ENCODE measurements at regions not wholly inside any gene's neighbourhood (a gene's known extent, or its start where the extent isn't known, plus 50 kb on each side); places are given as distances from the start of the nearest gene placed in this dataset.

DNA sequence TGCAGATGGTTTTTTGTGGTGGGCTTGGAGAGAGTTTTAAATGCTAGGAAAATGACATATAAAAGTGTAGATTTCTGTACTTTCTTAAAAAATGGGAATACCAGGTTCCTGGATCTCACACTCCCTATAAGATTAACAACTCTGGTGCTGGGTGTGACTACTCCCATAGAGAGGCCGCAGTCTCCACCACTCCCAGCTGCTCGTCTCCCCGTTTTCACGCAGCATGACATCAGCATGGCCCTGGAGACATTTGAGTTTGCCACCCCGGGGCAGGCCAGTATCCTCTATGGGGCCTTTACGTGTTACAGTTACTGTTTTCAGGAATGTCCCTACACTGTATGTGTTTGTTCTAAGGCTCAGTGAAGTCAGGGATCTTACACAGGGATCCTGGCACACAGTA is 126.7 kb upstream of the ATP2B2 start:
- dilution Hi-C loops (cut with MboI; ENCODE audit: extremely low pct_ligation_motif_present, low sequenced_read_pairs) = no loop called here
- Histone ChIP-seq H3K36me3 (ENCODE audit: control insufficient read depth in 2 of 2, extremely low read depth in 1 of 2, insufficient read depth in 2 of 2, low read length in 2 of 2) (no peaks in the 10 kb centered on the region), H3K9me3 (ENCODE audit: control insufficient read depth, low read depth, low read length) (no peaks in the 10 kb centered on the region), H3K9me1 (ENCODE audit: control insufficient read depth, extremely low read depth, insufficient read depth, low read length) (no peaks in the 10 kb centered on the region), H3K4me3 (ENCODE audit: control insufficient read depth in 2 of 3, extremely low read depth in 1 of 3, insufficient read depth in 2 of 3, low read depth in 1 of 3, low read length in 3 of 3) (no peak overlapping the region), H3K79me2 (ENCODE audit: control insufficient read depth, insufficient read depth, low read length) (no peaks in the 10 kb centered on the region), H3K4me1 (ENCODE audit: control insufficient read depth, extremely low read depth, insufficient read depth, low read length) (no peaks in the 10 kb centered on the region), H4K20me1 (ENCODE audit: control insufficient read depth, extremely low read depth, insufficient read depth, low read length) (no peaks in the 10 kb centered on the region), H3K4me2 (ENCODE audit: control insufficient read depth, extremely low read depth, insufficient read depth, low read depth, low read length) (no peak overlapping the region), H2AFZ (ENCODE audit: control insufficient read depth, low read length) (no peak overlapping the region), H3K27ac (ENCODE audit: control insufficient read depth, insufficient read depth, low read length) (no peak overlapping the region), H3K9ac (ENCODE audit: control insufficient read depth, extremely low read depth, insufficient read depth, low read length) (no peak overlapping the region), H3K27me3 (ENCODE audit: control insufficient read depth, extremely low read depth, insufficient read depth, low read length) (peaks cover 42% of the 10 kb centered on the region)
- no peak for FAIRE-seq
- DNase-seq (ENCODE audit: low read depth, low spot score) = no peak
- TF ChIP-seq, protein P1, sequence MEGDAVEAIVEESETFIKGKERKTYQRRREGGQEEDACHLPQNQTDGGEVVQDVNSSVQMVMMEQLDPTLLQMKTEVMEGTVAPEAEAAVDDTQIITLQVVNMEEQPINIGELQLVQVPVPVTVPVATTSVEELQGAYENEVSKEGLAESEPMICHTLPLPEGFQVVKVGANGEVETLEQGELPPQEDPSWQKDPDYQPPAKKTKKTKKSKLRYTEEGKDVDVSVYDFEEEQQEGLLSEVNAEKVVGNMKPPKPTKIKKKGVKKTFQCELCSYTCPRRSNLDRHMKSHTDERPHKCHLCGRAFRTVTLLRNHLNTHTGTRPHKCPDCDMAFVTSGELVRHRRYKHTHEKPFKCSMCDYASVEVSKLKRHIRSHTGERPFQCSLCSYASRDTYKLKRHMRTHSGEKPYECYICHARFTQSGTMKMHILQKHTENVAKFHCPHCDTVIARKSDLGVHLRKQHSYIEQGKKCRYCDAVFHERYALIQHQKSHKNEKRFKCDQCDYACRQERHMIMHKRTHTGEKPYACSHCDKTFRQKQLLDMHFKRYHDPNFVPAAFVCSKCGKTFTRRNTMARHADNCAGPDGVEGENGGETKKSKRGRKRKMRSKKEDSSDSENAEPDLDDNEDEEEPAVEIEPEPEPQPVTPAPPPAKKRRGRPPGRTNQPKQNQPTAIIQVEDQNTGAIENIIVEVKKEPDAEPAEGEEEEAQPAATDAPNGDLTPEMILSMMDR (optimal IDR thresholded peaks at IDR 0.05 in 1 of 3, IDR thresholded peaks at IDR 0.05 in 1 of 3, conservative IDR thresholded peaks at IDR 0.05 in 1 of 3; ENCODE audit: extremely low read depth in 1 of 3, insufficient read depth in 2 of 3, low read length in 3 of 3) = no peak
- no peak for TF ChIP-seq EZH2 (IDR thresholded peaks at IDR 0.05; ENCODE audit: low read length)

DNA sequence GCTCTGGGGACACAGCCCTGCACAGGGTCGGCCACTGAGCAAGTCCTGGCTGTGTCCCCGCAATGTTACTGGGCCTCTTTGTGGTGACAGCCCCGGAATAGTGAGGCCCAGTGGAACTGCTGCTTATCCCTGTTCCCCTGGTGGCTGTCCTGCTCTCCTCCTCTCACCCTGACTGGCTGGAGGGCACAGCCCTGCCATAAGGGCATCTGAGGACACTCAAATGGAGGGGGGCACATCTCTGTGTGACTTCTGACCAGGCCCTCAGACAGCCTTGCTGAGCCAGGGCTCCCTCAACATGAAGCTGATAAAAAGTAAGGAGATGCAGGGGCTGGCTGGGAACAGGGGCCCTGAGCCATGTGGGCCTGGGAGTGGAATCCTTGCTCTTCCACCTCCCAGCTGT is 127.4 kb upstream of the ATP2B2 start:
- TF ChIP-seq, protein P1 (optimal IDR thresholded peaks at IDR 0.05 in 1 of 3, IDR thresholded peaks at IDR 0.05 in 1 of 3, conservative IDR thresholded peaks at IDR 0.05 in 1 of 3; ENCODE audit: extremely low read depth in 1 of 3, insufficient read depth in 2 of 3, low read length in 3 of 3) = no peak
- TF ChIP-seq EZH2 (IDR thresholded peaks at IDR 0.05; ENCODE audit: low read length) = no peak
- Histone ChIP-seq H3K27ac (ENCODE audit: control insufficient read depth, insufficient read depth, low read length) (no peak overlapping the region), H3K9ac (ENCODE audit: control insufficient read depth, extremely low read depth, insufficient read depth, low read length) (no peak overlapping the region), H2AFZ (ENCODE audit: control insufficient read depth, low read length) (no peak overlapping the region), H3K79me2 (ENCODE audit: control insufficient read depth, insufficient read depth, low read length) (no peaks in the 10 kb centered on the region), H4K20me1 (ENCODE audit: control insufficient read depth, extremely low read depth, insufficient read depth, low read length) (no peaks in the 10 kb centered on the region), H3K9me1 (ENCODE audit: control insufficient read depth, extremely low read depth, insufficient read depth, low read length) (no peaks in the 10 kb centered on the region), H3K4me1 (ENCODE audit: control insufficient read depth, extremely low read depth, insufficient read depth, low read length) (no peaks in the 10 kb centered on the region), H3K4me3 (ENCODE audit: control insufficient read depth in 2 of 3, extremely low read depth in 1 of 3, insufficient read depth in 2 of 3, low read depth in 1 of 3, low read length in 3 of 3) (no peak overlapping the region), H3K9me3 (ENCODE audit: control insufficient read depth, low read depth, low read length) (no peaks in the 10 kb centered on the region), H3K27me3 (ENCODE audit: control insufficient read depth, extremely low read depth, insufficient read depth, low read length) (peaks cover 42% of the 10 kb centered on the region), H3K36me3 (ENCODE audit: control insufficient read depth in 2 of 2, extremely low read depth in 1 of 2, insufficient read depth in 2 of 2, low read length in 2 of 2) (no peaks in the 10 kb centered on the region), H3K4me2 (ENCODE audit: control insufficient read depth, extremely low read depth, insufficient read depth, low read depth, low read length) (no peak overlapping the region)
- FAIRE-seq (no peak), DNase-seq (ENCODE audit: low read depth, low spot score) (no peak)
- dilution Hi-C loops (cut with MboI; ENCODE audit: extremely low pct_ligation_motif_present, low sequenced_read_pairs) = no loop called here

Data from keratinocyte (primary cell).